DND-41 (cell line): ENCODE measurements at regions not wholly inside any gene's neighbourhood (a gene's known extent, or its start where the extent isn't known, plus 50 kb on each side); places are given as distances from the start of the nearest gene placed in this dataset.

Experiments used
- EZH2 ChIP-seq: IDR thresholded peaks from 3 replicates; pipeline ENCODE4 v1.6.1; 2012; ENCODE audit warnings: borderline replicate concordance, low read depth, mild to moderate bottlenecking, moderate library complexity, low read length, inconsistent platforms; ENCODE audit not compliant: severe bottlenecking
- TF ChIP-seq, protein P1 (sequence below): IDR thresholded peaks from 2 replicates; pipeline ENCODE4 v1.5.1; 2012; ENCODE audit warnings: borderline replicate concordance, low read length, moderate library complexity, mild to moderate bottlenecking; ENCODE audit not compliant: poor library complexity, severe bottlenecking; ENCODE audit errors: extremely low read depth

DNA sequence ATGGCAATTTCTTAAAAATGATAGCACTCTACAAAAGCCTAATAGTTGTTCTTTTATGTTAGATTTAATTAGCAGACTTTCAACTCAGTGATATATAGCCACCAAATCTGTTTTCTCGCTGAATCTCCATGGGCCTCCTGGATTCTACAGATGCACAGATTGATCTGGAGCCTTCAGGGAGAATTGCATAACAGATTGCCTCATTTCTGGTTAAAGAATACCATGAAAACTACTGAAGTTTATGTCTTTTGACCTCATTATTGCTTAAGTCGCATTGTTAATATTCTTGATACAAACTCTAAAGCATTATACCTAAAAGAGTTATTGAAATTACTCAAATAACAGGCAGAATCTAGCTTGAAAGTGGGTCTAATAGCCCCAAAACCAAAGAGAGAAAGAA, 53.7 kb upstream of the PRR20A start:
- TF ChIP-seq, protein P1, sequence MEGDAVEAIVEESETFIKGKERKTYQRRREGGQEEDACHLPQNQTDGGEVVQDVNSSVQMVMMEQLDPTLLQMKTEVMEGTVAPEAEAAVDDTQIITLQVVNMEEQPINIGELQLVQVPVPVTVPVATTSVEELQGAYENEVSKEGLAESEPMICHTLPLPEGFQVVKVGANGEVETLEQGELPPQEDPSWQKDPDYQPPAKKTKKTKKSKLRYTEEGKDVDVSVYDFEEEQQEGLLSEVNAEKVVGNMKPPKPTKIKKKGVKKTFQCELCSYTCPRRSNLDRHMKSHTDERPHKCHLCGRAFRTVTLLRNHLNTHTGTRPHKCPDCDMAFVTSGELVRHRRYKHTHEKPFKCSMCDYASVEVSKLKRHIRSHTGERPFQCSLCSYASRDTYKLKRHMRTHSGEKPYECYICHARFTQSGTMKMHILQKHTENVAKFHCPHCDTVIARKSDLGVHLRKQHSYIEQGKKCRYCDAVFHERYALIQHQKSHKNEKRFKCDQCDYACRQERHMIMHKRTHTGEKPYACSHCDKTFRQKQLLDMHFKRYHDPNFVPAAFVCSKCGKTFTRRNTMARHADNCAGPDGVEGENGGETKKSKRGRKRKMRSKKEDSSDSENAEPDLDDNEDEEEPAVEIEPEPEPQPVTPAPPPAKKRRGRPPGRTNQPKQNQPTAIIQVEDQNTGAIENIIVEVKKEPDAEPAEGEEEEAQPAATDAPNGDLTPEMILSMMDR: no peak
- no peak for TF ChIP-seq EZH2
